ENCODE measurements at regions not wholly inside any gene's neighbourhood (a gene's known extent, or its start where the extent isn't known, plus 50 kb on each side); places are given as distances from the start of the nearest gene placed in this dataset.
A peak's percentile ranks its signal among the peaks of the same experiment; 100 is the strongest.

- no peaks in the 10 kb centered on the region for H3K36me3 ChIP-seq
- ATAC-seq, result no peak
- intact Hi-C loops (cut with DNase I), result no loop called here
- H3K27me3 ChIP-seq, result no peaks in the 10 kb centered on the region
- H3K4me3 ChIP-seq, result no peak overlapping the region
- peaks cover 0 to 30% (median 13%) of the 10 kb centered on the region in 4 donors for H3K4me1 ChIP-seq
- 73% methylated on average over 3 of the region's 4 CpGs for WGBS (ENCODE audit: insufficient coverage, low coverage, low lambda C conversion rate, missing lambda C conversion rate)
- TF ChIP-seq CTCF (IDR thresholded peaks at IDR 0.05) (no peak), POLR2A (IDR thresholded peaks at IDR 0.05) (no peak)
- H3K9me3 ChIP-seq, result no peaks in the 10 kb centered on the region
- no peak overlapping the region for H3K27ac ChIP-seq
- DNase-seq, result no peak
Measured at GRCh38 chr1:56434740-56435139, 144.6 kb downstream of the PLPP3 start.

- DNase-seq, result no peak
- Histone ChIP-seq H3K36me3 (no peaks in the 10 kb centered on the region), H3K27me3 (no peaks in the 10 kb centered on the region), H3K4me3 (no peak overlapping the region), H3K27ac (no peak overlapping the region), H3K9me3 (no peaks in the 10 kb centered on the region), H3K4me1 (peaks cover 0 to 23% (median 11%) of the 10 kb centered on the region in 4 donors)
- ATAC-seq, result no peak
- no peak for TF ChIP-seq CTCF (IDR thresholded peaks at IDR 0.05)
- no peak for TF ChIP-seq POLR2A (IDR thresholded peaks at IDR 0.05)
- intact Hi-C loops (cut with DNase I), result no loop called here
- WGBS (ENCODE audit: insufficient coverage, low coverage, low lambda C conversion rate, missing lambda C conversion rate), result 88% methylated on average over 5 of the region's 5 CpGs
Measured at GRCh38 chr1:56434025-56434424, 145.3 kb downstream of the PLPP3 start.

GRCh38 chr1:56433056-56433577 is 146.2 kb downstream of the PLPP3 start:
- Histone ChIP-seq H3K4me3 (no peak overlapping the region), H3K4me1 (peaks cover 0 to 22% (median 10%) of the 10 kb centered on the region in 4 donors), H3K27ac (peak overlapping the region; percentile 69 to 85 (median 79)), H3K27me3 (no peaks in the 10 kb centered on the region), H3K9me3 (no peaks in the 10 kb centered on the region), H3K36me3 (no peaks in the 10 kb centered on the region)
- intact Hi-C loops (cut with DNase I), result no loop called here
- TF ChIP-seq POLR2A (IDR thresholded peaks at IDR 0.05), result no peak
- TF ChIP-seq CTCF (IDR thresholded peaks at IDR 0.05), result no peak
- ATAC-seq (no peak), DNase-seq (no peak)
- 78% methylated on average over 4 of the region's 4 CpGs for WGBS (ENCODE audit: insufficient coverage, low coverage, low lambda C conversion rate, missing lambda C conversion rate)

GRCh38 chr1:56432166-56432971 is 147.0 kb downstream of the PLPP3 start:
- TF ChIP-seq CTCF (IDR thresholded peaks at IDR 0.05) (no peak), POLR2A (IDR thresholded peaks at IDR 0.05) (peak; percentile 24)
- 15% methylated on average over 5 of the region's 8 CpGs for WGBS (ENCODE audit: insufficient coverage, low coverage, low lambda C conversion rate, missing lambda C conversion rate)
- H3K9me3 ChIP-seq, result no peaks in the 10 kb centered on the region
- intact Hi-C loops (cut with DNase I), result no loop called here
- H3K27ac ChIP-seq, result peak overlapping the region; percentile 69 to 85 (median 79)
- ATAC-seq (peak; percentile 85 to 95 (median 92)), DNase-seq (peak; percentile 47 to 89 (median 86))
- no peaks in the 10 kb centered on the region for H3K27me3 ChIP-seq
- H3K36me3 ChIP-seq, result no peaks in the 10 kb centered on the region
- H3K4me3 ChIP-seq, result no peak overlapping the region
- peaks cover 0 to 22% (median 10%) of the 10 kb centered on the region in 4 donors for H3K4me1 ChIP-seq
